WTC11 (cell line): ENCODE measurements at regions not wholly inside any gene's neighbourhood (a gene's known extent, or its start where the extent isn't known, plus 50 kb on each side); places are given as distances from the start of the nearest gene placed in this dataset.

Experiments
- ARID4B ChIP-seq: sonication (generic); formaldehyde crosslinking; IDR thresholded peaks from 2 replicates; pipeline ENCODE4 v1.8.0; 2023; ENCODE audit warnings: missing genetic modification reagents, mild to moderate bottlenecking, borderline replicate concordance
- CTCF ChIP-seq: fragments of 200-600 bp; IDR thresholded peaks from 2 replicates; pipeline ENCODE4 v1.8.0; 2022; ENCODE audit warnings: antibody characterized with exemption
- GABPB1 ChIP-seq: sonication (generic); formaldehyde crosslinking; IDR thresholded peaks from 2 replicates; pipeline ENCODE4 v1.8.1; 2023; ENCODE audit warnings: mild to moderate bottlenecking, missing genetic modification reagents
- NR2C2 ChIP-seq: sonication (generic); formaldehyde crosslinking; IDR thresholded peaks from 2 replicates; pipeline ENCODE4 v1.8.0; 2022; ENCODE audit warnings: mild to moderate bottlenecking, missing genetic modification reagents
- NR3C1 ChIP-seq: sonication (generic); formaldehyde crosslinking; conservative IDR thresholded peaks from 2 replicates; pipeline ENCODE4 v1.8.1; 2023; ENCODE audit warnings: low read depth, mild to moderate bottlenecking, missing genetic modification reagents
- RELA ChIP-seq: sonication (generic); formaldehyde crosslinking; IDR thresholded peaks from 2 replicates; pipeline ENCODE4 v1.8.1; 2022; ENCODE audit warnings: missing genetic modification reagents, mild to moderate bottlenecking, borderline replicate concordance
- SP1 ChIP-seq: sonication (generic); formaldehyde crosslinking; conservative IDR thresholded peaks from 2 replicates; pipeline ENCODE4 v1.8.1; 2022; ENCODE audit warnings: missing genetic modification reagents
- ZBTB21 ChIP-seq: sonication (generic); formaldehyde crosslinking; IDR thresholded peaks from 2 replicates; pipeline ENCODE4 v1.8.1; 2023; ENCODE audit warnings: mild to moderate bottlenecking, missing genetic modification reagents, borderline replicate concordance
- ZNF138 ChIP-seq: sonication (generic); formaldehyde crosslinking; conservative IDR thresholded peaks from 2 replicates; pipeline ENCODE4 v1.8.1; 2022; ENCODE audit warnings: mild to moderate bottlenecking, moderate library complexity, missing genetic modification reagents
- ZNF317 ChIP-seq: sonication (generic); formaldehyde crosslinking; IDR thresholded peaks from 2 replicates; pipeline ENCODE4 v1.8.1; 2023; ENCODE audit warnings: low read depth, mild to moderate bottlenecking, moderate library complexity, missing genetic modification reagents, borderline replicate concordance
- TF ChIP-seq, protein P1 (sequence below): sonication (generic); formaldehyde crosslinking; IDR thresholded peaks from 2 replicates; pipeline ENCODE4 v1.8.1; 2022; ENCODE audit warnings: low read depth, mild to moderate bottlenecking, moderate library complexity, missing genetic modification reagents, borderline replicate concordance
- TF ChIP-seq, protein P2 (sequence below): sonication (generic); formaldehyde crosslinking; IDR thresholded peaks from 2 replicates; pipeline ENCODE4 v1.8.0; 2023; ENCODE audit warnings: missing genetic modification reagents
- TF ChIP-seq, protein P3 (sequence below): sonication (generic); formaldehyde crosslinking; IDR thresholded peaks from 2 replicates; pipeline ENCODE4 v1.8.0; 2022; ENCODE audit warnings: mild to moderate bottlenecking, missing genetic modification reagents

- TF ChIP-seq CTCF (no peak), ZNF138 (CRISPR knock-in tag) (no peak), SP1 (CRISPR knock-in tag) (no peak), NR3C1 (no peak), GABPB1 (CRISPR knock-in tag) (no peak; the same call in 1 of the 2 replicates), ZBTB21 (CRISPR knock-in tag) (no peak), RELA (CRISPR knock-in tag) (no peak), NR2C2 (CRISPR knock-in tag) (no peak), ZNF317 (CRISPR knock-in tag) (no peak), ARID4B (CRISPR knock-in tag) (no peak)
- TF ChIP-seq, protein P1, sequence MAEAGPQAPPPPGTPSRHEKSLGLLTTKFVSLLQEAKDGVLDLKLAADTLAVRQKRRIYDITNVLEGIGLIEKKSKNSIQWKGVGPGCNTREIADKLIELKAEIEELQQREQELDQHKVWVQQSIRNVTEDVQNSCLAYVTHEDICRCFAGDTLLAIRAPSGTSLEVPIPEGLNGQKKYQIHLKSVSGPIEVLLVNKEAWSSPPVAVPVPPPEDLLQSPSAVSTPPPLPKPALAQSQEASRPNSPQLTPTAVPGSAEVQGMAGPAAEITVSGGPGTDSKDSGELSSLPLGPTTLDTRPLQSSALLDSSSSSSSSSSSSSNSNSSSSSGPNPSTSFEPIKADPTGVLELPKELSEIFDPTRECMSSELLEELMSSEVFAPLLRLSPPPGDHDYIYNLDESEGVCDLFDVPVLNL (CRISPR knock-in tag): no peak
- TF ChIP-seq, protein P2, sequence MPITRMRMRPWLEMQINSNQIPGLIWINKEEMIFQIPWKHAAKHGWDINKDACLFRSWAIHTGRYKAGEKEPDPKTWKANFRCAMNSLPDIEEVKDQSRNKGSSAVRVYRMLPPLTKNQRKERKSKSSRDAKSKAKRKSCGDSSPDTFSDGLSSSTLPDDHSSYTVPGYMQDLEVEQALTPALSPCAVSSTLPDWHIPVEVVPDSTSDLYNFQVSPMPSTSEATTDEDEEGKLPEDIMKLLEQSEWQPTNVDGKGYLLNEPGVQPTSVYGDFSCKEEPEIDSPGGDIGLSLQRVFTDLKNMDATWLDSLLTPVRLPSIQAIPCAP (CRISPR knock-in tag): no peak
- TF ChIP-seq, protein P3, sequence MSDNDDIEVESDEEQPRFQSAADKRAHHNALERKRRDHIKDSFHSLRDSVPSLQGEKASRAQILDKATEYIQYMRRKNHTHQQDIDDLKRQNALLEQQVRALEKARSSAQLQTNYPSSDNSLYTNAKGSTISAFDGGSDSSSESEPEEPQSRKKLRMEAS (CRISPR knock-in tag): no peak
Observed at GRCh38 chr3:41117398-41117870, 81.9 kb upstream of the CTNNB1 start.
